Psoas muscle (tissue), 7 donors: ENCODE measurements at regions not wholly inside any gene's neighbourhood (a gene's known extent, or its start where the extent isn't known, plus 50 kb on each side); places are given as distances from the start of the nearest gene placed in this dataset.
A peak's percentile ranks its signal among the peaks of the same experiment; 100 is the strongest.

ENCODE experiments used
- ATAC-seq, 4 donors: fragments of 200-7000 bp; cut with Tn5 transposase; one replicate each; pipeline ENCODE4 v1.9.1; 2020; ENCODE audit warnings: moderate library complexity in 3 of 4, mild to moderate bottlenecking in 2 of 4
- DNase-seq, 2 donors: peaks; one replicate each; pipeline ENCODE4 v3.0.0-alpha.2; 2020
- H3K27ac ChIP-seq: fragments of 200-600 bp; one replicate; pipeline ENCODE4 v1.8.0; 2022
- H3K27me3 ChIP-seq, 3 donors: fragments of 200-600 bp in 1 of 3; one replicate each; pipeline versions ENCODE4 v1.6.1 to v1.8.0; 2013 to 2022; ENCODE audit warnings: low read length in 2 of 3, mild to moderate bottlenecking in 2 of 3, moderate library complexity in 1 of 3; ENCODE audit not compliant: insufficient read depth in 3 of 3
- H3K36me3 ChIP-seq, 2 donors: fragments of 200-600 bp in 1 of 2; one replicate each; pipeline versions ENCODE4 v1.6.1 to v1.8.0; 2013 to 2022; ENCODE audit warnings: low read depth in 1 of 2, mild to moderate bottlenecking in 1 of 2, moderate library complexity in 1 of 2; ENCODE audit not compliant: insufficient read depth in 1 of 2
- H3K4me1 ChIP-seq: fragments of 200-600 bp; one replicate; pipeline ENCODE4 v1.8.0; 2022
- H3K4me3 ChIP-seq: fragments of 200-600 bp; one replicate; pipeline ENCODE4 v1.8.0; 2022; ENCODE audit warnings: mild to moderate bottlenecking
- H3K9me3 ChIP-seq: fragments of 200-600 bp; one replicate; pipeline ENCODE4 v1.8.0; 2022
- CTCF ChIP-seq: fragments of 200-600 bp; IDR thresholded peaks from one replicate; pipeline ENCODE4 v1.8.0; 2022; ENCODE audit warnings: antibody characterized with exemption
- WGBS, 3 donors: extraction: QIAGEN DNeasy Blood & Tissue Kit; methylation state at CpG; one replicate each; pipeline versions ENCODE4 v1.1.6 to v1.1.7; 2013; 5-methylcytosine and 5-hydroxymethylcytosine counted together
- intact Hi-C, 2 donors: fragments of 100-400 bp; cut with DNase I; formaldehyde crosslinking; loops; one replicate each; pipeline versions ENCODE4 v1.11.0 to v1.14.2; 2022
- donor health status: healthy with polysubstance abuse.
- donor health status: DM: no; HTN: no; CAD: no; lungs with moderate emphysema.
- donor health status: Bipolar disorder and iron deficiency.
- donor health status: healthy.
- donor health status: DM: yes; HTN: yes; CAD: no.
- donor health status: DM: no; HTN: no; CAD: no.
- donor health status: DM: yes; HTN: yes; CAD: no.

GRCh38 chr1:91575909-91576519 lies 75.4 kb downstream of the CDC7 start:
- no peak for TF ChIP-seq CTCF
- H3K4me1 ChIP-seq = no peaks in the 10 kb centered on the region
- H3K9me3 ChIP-seq = no peaks in the 10 kb centered on the region
- intact Hi-C loops = no loop called here
- H3K4me3 ChIP-seq = no peak overlapping the region
- H3K36me3 ChIP-seq = no peaks in the 10 kb centered on the region
- H3K27me3 ChIP-seq = no peaks in the 10 kb centered on the region
- no peak for ATAC-seq
- no peak overlapping the region for H3K27ac ChIP-seq
- 69 to 78% (median 75%) methylated on average over 4 of the region's 4 CpGs for WGBS, 3 donors
- DNase-seq = no peak

GRCh38 chr1:91578320-91579109 lies 77.9 kb downstream of the CDC7 start:
- ATAC-seq (no peak), DNase-seq (no peak)
- Histone ChIP-seq H3K9me3 (no peaks in the 10 kb centered on the region), H3K4me1 (no peaks in the 10 kb centered on the region), H3K36me3 (no peaks in the 10 kb centered on the region), H3K27ac (no peak overlapping the region), H3K4me3 (no peak overlapping the region), H3K27me3 (no peaks in the 10 kb centered on the region)
- no peak for TF ChIP-seq CTCF
- intact Hi-C loops = no loop called here
- 88 to 89% (median 89%) methylated on average over 5 of the region's 5 CpGs for WGBS, 3 donors

GRCh38 chr1:91579658-91580228 lies 79.1 kb downstream of the CDC7 start:
- no peaks in the 10 kb centered on the region for H3K9me3 ChIP-seq
- 65 to 76% (median 67%) methylated on average over 5 of the region's 5 CpGs for WGBS, 3 donors
- DNase-seq = no peak
- H3K4me3 ChIP-seq = no peak overlapping the region
- no peak for TF ChIP-seq CTCF
- ATAC-seq = no peak
- intact Hi-C loops = no loop called here
- no peaks in the 10 kb centered on the region for H3K36me3 ChIP-seq
- H3K27me3 ChIP-seq = no peaks in the 10 kb centered on the region
- no peak overlapping the region for H3K27ac ChIP-seq
- H3K4me1 ChIP-seq = no peaks in the 10 kb centered on the region

GRCh38 chr1:91582431-91582921 lies 81.8 kb downstream of the CDC7 start:
- TF ChIP-seq CTCF = no peak
- Histone ChIP-seq H3K4me1 (no peaks in the 10 kb centered on the region), H3K27me3 (no peaks in the 10 kb centered on the region), H3K27ac (no peak overlapping the region), H3K9me3 (no peaks in the 10 kb centered on the region), H3K4me3 (no peak overlapping the region), H3K36me3 (no peaks in the 10 kb centered on the region)
- intact Hi-C loops = no loop called here
- DNase-seq = no peak
- peak; percentile 26 to 56 (median 42) for ATAC-seq
- WGBS, 3 donors = 35 to 52% (median 37%) methylated on average over 4 of the region's 4 CpGs
